GF-D8 (cell line): ENCODE measurements at regions not wholly inside any gene's neighbourhood (a gene's known extent, or its start where the extent isn't known, plus 50 kb on each side); places are given as distances from the start of the nearest gene placed in this dataset.
"Not testable (repeated sequence)": the region's sequence is repeated elsewhere in the genome, so short reads cannot be mapped to it uniquely, and the experiment has no call there.

Experiments used
- DNase-seq: peaks from one replicate; lab custom pipeline; 2025; lab: John Stamatoyannopoulos, UW

- DNase-seq = not testable (repeated sequence)
Measured at GRCh38 chr4:159939681-159940080, 836.8 kb downstream of the RAPGEF2 start.

- DNase-seq = no peak
Measured at GRCh38 chr4:159941076-159941475, 838.2 kb downstream of the RAPGEF2 start.

DNA sequence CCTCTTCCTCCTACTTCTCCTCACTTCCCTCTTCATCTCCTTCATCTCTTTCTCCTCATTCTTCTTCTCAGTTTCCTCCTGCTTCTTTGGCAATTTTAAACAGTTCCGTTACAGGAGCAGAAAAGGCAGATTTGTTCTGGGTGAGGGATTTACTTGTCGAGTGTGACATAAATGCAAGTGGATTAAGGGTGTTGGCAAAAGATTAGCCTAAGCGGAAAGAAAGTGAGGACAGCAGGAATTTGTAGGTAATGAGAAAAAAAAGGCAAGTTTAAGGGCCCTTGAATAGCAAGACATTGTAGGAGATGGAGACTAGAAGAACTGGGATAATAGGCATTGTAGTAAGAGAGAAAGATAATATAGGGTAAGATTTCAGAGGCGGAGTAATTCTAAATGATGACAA lies 841.6 kb downstream of the RAPGEF2 start:
- DNase-seq = no peak

- DNase-seq = no peak
Measured at GRCh38 chr4:159946983-159947615, 844.2 kb downstream of the RAPGEF2 start.

- no peak for DNase-seq
Measured at GRCh38 chr4:159950707-159951106, 847.8 kb downstream of the RAPGEF2 start.

DNA sequence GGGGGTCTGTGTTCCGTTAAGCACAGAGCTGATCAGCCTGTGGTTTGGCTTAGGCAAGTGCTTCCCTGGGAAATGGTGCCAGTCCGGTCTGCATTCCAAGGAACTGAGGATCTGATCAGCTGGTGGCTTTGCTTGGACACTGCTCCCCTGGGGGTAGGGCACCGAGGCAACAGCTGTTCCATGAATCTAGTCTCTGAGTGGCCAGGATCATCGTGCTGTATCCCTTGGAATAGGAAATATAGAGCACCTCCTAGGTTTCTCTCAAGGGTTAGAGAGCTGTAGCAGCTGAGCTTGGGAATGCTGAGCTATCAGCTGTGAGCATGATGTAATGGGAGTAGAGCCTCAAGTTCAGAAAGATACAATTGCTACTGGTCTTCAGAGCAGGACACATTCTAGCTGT lies 863.9 kb downstream of the RAPGEF2 start:
- DNase-seq = no peak

GRCh38 chr4:159976871-159977482 lies 874.1 kb downstream of the RAPGEF2 start:
- DNase-seq = not testable (repeated sequence)

DNA sequence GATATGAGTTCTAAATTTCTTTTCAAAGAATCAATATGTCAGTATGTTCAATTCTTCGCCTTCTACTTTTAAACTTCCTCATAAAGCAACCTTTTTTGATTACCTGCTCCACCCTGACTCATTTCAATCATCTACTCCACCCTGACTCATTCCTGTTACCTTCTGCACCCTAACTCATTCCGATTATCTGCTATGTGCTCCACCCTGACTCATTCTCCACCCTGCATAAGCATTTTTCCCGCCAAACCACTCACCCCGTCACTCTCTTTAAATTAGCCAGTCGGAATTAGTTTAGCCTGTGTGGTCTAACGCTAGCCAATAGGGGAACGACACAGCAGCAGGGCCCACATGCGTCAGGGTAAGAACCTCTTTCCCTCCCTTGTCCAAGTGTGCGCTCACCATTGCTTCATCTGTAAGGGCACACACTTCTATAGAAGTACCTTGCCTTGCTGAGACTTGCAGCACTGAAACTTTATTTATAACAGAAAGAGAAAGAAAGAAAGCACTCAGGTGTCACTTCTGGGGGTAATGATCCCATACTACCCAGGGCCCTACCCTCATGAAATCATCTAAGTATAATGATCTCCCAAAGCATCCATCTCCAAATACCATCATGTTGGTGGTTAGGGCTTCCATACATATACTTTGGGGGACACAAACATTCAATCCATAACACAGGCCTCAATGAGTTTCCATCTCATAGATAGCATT lies 875.2 kb downstream of the RAPGEF2 start:
- no peak for DNase-seq

DNA sequence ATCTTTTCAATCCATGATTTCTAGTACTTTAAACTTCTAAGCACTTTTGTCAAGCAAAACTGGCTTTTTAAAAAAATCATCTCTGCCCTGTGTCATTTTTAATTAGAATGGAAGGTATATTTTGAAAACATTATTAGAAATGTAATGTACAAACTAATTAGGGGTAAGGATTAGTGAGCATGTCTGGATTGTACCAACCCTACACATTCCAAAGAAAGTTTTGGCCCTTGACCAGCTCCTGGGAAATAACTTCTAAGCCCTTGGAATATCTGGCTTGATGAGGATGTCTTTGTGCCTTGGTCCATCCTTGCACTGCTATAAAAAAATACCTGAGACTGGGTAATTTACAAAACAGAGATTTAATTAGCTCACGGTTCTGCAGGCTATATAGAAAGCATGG lies 876.5 kb downstream of the RAPGEF2 start:
- DNase-seq = no peak

- DNase-seq = no peak
Measured at GRCh38 chr4:159979953-159980352, 877.1 kb downstream of the RAPGEF2 start.

GRCh38 chr4:159980826-159981468 lies 878.1 kb downstream of the RAPGEF2 start:
- DNase-seq = no peak

DNA sequence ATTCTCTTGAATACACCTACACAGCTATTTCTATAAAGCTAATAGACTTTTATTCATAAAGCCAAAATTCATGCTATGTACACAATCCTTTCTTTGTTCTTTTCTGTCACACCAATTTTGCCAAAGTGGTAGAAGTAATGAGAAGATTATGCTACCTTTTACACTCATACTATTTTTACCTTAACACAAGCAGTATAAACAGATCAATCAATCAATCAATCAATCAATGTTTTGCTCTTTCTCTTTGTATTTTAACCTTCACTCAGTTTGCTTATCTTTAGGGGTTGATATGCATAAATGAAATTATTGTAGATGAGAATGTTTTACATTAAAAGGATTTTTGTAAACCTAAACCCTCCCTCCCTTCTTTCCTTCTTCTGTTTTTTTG lies 878.6 kb downstream of the RAPGEF2 start:
- DNase-seq = no peak

DNA sequence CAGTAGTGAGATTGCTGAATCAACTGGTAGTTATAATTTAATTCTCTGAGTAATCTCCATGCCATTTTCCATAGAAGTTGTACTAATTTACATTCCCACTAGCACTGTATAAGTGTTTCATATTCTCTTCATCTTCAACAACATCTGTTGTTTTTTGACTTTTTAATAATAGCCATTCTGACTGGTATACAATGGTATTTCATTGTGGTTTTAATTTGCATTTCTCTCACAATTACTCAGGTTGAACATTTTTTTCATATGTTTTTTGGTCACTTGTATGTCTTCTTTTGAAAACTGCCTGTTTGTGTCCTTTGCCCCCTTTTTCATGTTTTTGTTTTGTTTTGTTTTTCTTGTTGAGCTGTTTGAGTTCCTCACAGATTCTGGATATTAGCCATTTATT lies 880.2 kb downstream of the RAPGEF2 start:
- DNase-seq = no peak

GRCh38 chr4:160009656-160010493 lies 907.0 kb downstream of the RAPGEF2 start:
- DNase-seq = no peak

- no peak for DNase-seq
Measured at GRCh38 chr4:160019936-160020335, 917.1 kb downstream of the RAPGEF2 start.

DNA sequence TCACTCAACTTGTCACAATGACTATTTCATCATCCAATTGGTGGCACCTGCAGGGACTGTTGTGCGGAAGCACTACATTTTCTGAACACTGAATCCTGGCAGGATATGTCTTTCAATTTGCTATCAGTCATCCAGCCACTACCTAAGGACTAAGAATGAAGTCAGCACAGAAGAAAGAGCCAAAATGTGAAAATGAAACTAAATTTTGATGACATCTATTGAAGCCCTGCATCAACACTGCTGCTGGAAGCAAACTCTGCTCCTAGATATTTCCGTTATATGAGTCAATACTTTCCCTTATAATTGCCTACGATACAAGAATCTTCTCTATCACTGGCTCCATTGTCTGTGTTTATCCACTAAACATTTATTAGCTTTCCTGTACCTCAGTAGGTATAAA lies 917.9 kb downstream of the RAPGEF2 start:
- DNase-seq = no peak

GRCh38 chr4:160021870-160022269 lies 919.0 kb downstream of the RAPGEF2 start:
- DNase-seq = no peak

- no peak for DNase-seq
Measured at GRCh38 chr4:160026721-160027120, 923.8 kb downstream of the RAPGEF2 start.

GRCh38 chr4:160034501-160034900 lies 931.6 kb downstream of the RAPGEF2 start:
- no peak for DNase-seq

DNA sequence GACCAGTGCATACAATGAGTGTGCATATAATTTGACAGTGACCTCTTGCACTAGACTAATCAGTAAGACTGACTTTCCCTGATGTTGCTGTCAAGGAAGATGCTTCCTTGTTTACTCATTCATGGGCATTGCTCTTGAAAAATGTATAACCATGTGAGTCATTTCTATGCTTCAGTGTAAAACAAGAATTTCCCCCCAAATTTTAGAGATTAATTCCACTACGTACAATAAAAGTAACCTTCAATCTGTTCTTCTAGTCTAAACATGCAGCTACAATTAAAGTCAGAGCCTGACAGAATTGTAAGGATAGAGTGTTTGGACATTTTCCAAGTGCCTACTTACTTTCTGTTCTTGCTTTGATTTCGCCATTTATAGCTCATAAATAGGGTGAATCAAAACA lies 935.7 kb downstream of the RAPGEF2 start:
- DNase-seq = no peak

GRCh38 chr4:160044693-160045092 lies 941.8 kb downstream of the RAPGEF2 start:
- DNase-seq = no peak
